Activated CD4-positive, CD25-positive, alpha-beta regulatory T cell treated with anti-CD3 and anti-CD28 coated beads, Interleukin-2, amount 50 U/mL, for 24 hours (primary cell): ENCODE measurements at regions not wholly inside any gene's neighbourhood (a gene's known extent, or its start where the extent isn't known, plus 50 kb on each side); places are given as distances from the start of the nearest gene placed in this dataset.

Experiments used
- ATAC-seq, 2 donors: fragments of 150-1000 bp; cut with Tn5 transposase; one replicate each; pipeline ENCODE4 v1.10.0; 2021; ENCODE audit warnings: mild to moderate bottlenecking in 1 of 2, moderate library complexity in 1 of 2

DNA sequence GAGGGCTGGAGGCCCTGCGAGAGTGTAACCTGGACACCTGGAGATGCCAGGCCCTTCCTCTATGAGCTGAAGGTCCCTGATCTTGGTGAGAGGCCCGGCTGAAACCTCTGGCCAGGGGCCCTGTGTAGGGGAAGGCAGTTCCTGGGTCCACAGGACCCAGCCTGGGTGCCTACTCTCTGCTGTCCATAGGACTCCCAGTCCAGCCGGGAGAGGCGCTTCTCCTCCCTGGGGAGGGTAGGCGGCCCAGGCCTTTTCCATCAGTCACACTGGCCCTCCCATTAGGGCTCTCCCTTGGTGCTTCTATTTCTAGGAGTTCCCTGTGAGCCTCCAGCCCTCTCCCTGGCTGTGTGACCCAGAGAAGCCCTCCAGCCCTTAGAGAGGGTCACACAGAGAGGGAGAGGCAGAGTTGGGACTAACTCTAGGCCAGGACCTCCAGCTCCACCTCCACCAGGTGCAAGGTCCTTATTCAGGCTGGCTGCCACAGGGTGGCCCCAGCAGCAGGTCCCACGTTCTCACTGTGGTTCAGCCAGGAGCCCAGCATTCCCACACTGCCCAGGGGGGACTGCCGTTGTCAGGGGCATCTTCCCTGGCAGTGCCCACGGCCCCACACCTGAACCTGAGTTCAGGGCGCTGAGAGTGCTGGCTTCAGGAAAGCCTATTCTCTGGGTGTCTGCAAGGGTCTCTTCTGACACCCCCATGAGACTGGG lies 146.8 kb downstream of the SMAD6 start:
- ATAC-seq: no peak

- ATAC-seq: no peak
These were observed 147.3 kb downstream of the SMAD6 start for GRCh38 chr15:66849393-66849745.

DNA sequence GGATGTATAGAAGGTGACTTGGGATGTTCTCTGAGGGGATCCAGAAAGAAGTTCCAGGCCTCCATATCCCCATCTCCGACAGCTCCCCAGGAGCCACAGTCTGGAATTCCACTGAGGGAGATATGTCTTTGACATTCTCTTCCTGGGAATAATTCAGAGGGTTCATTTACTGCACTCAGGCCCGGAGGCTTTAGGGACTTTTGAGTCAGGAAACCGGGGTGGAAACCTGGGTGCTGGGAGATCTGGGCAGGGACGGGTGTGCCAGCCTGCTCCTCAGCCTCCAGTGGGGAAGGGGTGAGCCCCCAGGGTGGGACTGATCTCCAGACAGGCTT lies 147.7 kb downstream of the SMAD6 start:
- ATAC-seq: no peak

DNA sequence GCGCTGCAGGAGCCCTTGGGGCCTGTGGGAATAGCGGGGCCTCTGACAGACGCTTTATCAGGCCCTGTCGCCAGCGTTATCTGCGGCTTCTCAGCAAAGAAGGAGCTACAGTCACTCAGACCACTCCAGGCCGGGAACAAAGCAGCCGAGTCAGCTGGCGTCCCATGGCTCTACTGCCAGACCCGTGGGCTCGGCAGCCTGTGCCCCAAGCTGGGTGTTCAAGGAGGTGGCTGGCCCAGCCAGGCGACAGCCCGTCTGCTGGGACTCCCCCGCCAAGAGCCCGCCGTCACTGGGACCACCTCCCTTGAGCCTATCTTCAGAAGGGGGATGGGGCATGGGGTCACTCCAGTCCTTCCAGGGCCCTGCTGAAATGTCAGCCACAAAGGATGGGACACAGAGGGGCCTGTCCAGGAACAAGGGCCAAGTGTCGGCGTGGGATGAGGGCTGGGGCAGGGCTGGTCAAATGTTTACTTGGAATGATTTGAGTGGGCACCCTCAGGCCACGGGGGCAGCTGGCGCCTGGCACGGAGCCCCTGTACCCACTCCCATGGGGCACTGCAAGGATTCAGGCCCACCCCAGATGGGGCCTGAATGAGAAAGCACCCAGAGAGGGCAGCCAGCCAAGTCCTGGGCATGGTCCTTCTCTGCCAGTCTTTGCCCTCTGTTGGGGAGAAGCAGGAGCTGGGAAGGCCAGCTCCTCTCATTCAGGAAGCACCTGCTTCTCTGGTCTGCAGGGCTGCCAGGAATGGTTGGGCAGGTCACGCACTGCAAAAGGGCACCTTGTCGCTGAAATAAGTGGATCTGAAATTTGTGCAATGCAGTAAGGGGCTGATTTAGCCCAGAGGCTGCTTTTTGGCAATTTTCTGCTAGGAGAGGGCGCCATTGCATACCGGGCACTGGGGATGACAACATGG lies 148.3 kb downstream of the SMAD6 start:
- ATAC-seq: no peak

GRCh38 chr15:66850996-66851310 lies 148.9 kb downstream of the SMAD6 start:
- no peak for ATAC-seq

DNA sequence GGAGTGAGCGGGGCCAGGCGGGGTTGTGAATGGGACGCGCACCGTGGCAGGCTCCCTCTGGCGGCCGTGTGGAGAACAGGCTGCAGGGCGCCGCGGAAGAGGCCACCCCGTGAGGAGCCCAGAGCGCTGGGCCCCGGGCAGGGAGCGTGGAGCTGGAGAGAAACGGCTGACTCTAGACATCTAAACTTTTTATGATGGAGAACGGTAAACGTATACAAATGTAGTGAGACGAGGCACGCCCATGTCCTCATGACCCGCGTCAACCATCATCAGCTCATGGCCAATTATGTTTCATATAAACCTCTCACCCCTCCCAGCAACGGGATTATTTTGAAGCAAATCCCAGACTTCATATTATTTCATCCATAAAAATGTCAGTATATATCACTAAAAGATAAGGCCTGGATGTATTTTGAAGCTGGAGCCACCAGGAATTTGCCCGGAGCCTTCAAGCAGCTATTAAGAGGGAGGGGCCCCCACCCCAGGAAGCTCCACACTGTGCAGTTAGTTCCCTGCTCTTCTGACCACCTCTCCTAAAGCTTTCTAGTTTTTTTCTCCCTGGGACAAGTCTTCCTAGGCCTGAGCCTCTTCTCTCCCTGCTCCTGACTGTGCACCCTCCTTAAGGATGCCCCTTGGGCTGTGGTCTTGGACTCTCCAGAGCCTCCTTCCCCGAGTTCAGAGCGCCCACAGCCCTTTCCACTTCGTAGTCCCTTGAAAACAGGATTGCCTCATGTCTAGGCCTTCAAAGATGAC lies 149.5 kb downstream of the SMAD6 start:
- ATAC-seq: peak; percentile 89 to 93

DNA sequence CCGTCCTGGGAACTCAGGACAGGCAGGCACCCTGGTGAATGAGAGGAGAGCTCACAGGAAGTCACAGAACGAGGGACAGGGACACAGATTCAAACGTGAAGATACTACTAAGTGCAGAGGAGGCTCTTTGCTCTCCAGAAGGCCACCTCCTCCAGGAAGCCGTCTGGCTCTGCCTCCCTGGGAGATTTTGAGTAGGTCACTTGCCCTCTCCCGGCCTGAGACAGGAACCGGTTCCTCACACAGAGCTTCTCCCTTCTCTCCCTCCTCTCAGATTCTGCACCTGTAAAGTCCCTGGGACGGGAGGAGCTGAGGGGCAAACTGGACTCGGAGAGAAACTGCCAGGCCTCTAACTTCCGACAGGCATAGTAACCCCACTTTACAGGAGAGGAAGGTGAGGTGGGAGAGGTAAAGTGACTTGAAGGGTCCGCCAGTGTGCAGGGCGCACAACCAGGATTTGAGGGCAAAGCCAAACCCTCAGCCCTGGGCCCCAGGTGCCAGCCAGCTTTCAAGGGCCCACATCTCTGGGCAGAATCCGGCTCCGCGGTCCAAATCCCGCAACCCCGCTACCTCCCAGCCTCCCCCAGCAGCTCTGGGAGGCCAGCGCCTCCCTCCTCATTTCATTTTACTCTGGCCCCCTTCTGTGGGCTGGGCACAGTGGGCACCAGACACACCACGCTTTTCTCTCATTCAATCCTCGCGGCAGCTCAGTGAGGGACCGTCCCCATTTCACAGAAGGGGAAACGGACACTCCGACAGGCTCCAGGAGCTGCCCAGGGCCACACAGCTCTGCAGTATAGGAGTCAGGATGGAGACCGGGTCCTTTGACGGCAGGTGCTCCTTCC lies 150.2 kb downstream of the SMAD6 start:
- ATAC-seq: no peak

- ATAC-seq: no peak
These were observed 152.3 kb downstream of the SMAD6 start for GRCh38 chr15:66854012-66854965.

DNA sequence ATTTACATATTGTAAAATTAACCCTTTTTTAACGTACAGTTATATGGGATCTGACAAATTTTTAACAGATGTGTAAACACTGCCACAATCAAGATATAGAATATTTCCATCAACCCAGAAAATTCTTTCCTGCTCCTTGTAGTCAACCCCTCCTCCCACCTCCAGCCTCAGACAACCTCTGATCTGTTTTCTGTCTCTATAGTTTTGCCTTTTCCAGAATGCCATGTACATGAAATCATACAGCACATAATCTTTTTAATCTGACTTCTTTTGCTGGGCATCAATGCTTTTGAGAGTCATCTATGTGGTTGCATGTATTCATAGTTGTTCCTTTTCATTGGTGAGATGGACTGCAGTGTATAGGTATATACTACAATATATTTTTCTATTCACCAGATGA lies 153.0 kb downstream of the SMAD6 start:
- no peak for ATAC-seq

DNA sequence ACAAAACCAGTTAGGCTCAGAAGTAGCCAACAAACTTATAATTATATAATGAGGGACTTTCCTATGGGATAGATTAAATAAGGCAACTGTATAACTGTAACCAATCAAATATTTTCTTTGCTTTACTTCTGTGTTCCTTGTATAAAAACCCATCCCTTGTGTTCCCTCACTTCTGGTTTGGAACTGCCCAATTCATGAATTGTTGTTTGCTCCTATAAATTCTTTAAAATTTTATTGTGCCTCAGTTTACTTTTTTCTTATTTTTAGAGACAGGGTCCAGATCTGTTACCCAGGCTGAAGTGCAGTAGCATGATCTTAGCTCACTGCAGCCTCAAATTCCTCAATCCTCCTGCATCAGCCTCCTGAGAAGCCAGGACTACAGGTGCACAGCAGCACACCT lies 155.7 kb downstream of the SMAD6 start:
- ATAC-seq: no peak

- ATAC-seq: no peak
These were observed 156.6 kb downstream of the SMAD6 start for GRCh38 chr15:66858423-66859207.

DNA sequence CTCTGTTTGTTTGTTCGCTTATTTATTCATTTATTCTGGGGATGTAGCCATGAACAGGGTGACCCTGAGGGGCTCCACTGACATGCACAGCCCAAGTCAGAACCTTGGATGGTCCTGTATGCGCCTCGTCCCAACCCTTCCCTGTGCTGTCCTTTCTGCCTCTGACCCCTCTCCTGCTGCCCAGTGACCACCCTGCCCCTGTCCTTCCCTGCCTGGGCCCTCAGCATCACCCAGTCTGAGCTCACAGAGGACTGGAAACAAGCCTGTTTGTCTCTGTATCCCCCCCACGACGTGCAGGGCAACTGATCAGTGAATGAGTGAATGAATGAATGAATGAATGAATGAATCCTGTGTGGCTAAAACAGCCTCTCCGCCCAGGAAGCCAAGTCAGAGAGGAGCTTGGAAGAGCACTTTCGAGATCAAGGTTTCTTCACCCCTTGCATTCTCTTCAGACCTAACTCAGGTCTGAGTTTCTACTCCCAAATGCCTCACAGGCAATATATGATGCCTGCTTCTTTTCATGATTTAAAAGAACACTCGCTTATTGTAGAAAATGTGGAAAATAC lies 157.7 kb downstream of the SMAD6 start:
- ATAC-seq: no peak

GRCh38 chr15:66860844-66861243 lies 158.8 kb downstream of the SMAD6 start:
- no peak for ATAC-seq

- no peak for ATAC-seq
These were observed 160.3 kb downstream of the SMAD6 start for GRCh38 chr15:66862111-66862939.

- ATAC-seq: peak; percentile 74 to 81
These were observed 160.9 kb downstream of the SMAD6 start for GRCh38 chr15:66862940-66863335.

GRCh38 chr15:66863390-66864085 lies 161.5 kb downstream of the SMAD6 start:
- ATAC-seq: no peak

GRCh38 chr15:66864086-66864830 lies 162.2 kb downstream of the SMAD6 start:
- no peak for ATAC-seq

DNA sequence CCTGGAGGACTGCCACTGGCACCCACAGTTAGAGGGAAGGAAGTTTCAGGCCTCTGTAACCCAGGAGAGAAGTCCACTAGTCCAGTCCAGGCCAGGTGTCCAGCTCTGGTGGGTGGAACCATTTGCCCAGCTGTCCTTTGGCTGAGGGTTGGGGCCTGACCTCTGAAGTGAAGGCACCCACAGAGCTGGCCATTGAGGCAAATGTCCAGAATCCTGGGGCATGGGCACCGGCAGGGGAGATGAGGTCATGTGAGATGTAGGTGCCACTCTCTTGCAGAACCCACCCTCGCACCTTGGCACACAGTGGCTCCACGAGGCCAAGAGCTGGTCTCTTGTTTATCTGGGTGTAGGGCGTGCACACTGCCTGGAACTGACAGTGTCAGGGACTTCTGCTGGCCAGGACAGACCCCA lies 162.8 kb downstream of the SMAD6 start:
- no peak for ATAC-seq
